Activated naive CD8-positive, alpha-beta T cell treated with anti-CD3 and anti-CD28 coated beads, Interleukin-2, amount 10 ng/mL, durations not matched to agents 7 days and 5 days (primary cell): ENCODE measurements at regions not wholly inside any gene's neighbourhood (a gene's known extent, or its start where the extent isn't known, plus 50 kb on each side); places are given as distances from the start of the nearest gene placed in this dataset.

ENCODE experiments used
- ATAC-seq: fragments of 150-1000 bp; cut with Tn5 transposase; one replicate; pipeline ENCODE4 v1.10.0; 2021; ENCODE audit warnings: low read depth, moderate library complexity
- POLR2A ChIA-PET: fragments of 350-600 bp; sonication (Branson Sonifier 250); formaldehyde crosslinking; loops from one replicate; lab custom pipeline; 2021; ENCODE audit warnings: antibody characterized with exemption; lab: Charles Lee
- DNase-seq: peaks from one replicate; pipeline ENCODE4 v3.0.0; 2021
- H3K27ac Mint-ChIP-seq: one replicate; pipeline ENCODE4 v1.8.0; 2022; ENCODE audit warnings: mild to moderate bottlenecking, mixed read lengths
- H3K27me3 Mint-ChIP-seq: one replicate; pipeline ENCODE4 v1.8.0; 2022; ENCODE audit warnings: mild to moderate bottlenecking, moderate library complexity, mixed read lengths
- H3K36me3 Mint-ChIP-seq: one replicate; pipeline ENCODE4 v1.8.0; 2021; ENCODE audit warnings: mild to moderate bottlenecking, mixed read lengths
- H3K4me1 Mint-ChIP-seq: one replicate; pipeline ENCODE4 v1.8.0; 2021; ENCODE audit warnings: mixed read lengths
- H3K4me3 Mint-ChIP-seq: one replicate; pipeline ENCODE4 v1.8.0; 2022; ENCODE audit warnings: mild to moderate bottlenecking, moderate library complexity, mixed read lengths
- H3K9me3 Mint-ChIP-seq: one replicate; pipeline ENCODE4 v1.8.0; 2021; ENCODE audit warnings: mixed read lengths

DNA sequence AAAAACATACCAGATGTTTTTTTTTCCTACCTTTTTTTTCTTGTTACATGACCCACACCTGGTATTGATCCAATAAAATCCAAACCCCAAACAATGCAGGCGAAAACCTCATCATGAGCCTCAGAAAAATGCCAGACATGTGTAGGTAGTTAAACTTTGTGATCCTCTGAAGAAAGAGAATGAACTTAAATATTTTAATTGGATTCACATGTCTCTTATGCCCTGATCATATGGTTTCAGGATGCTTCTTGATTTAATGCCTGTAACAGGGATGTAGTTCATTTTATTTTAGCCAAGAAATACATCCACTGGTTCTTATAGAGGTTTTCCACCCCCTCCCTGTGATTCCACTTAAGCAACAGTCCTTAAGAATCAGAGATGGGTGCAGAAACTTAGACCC is 451.6 kb downstream of the TYW1 start:
- no peaks in the 10 kb centered on the region for H3K9me3 Mint-ChIP-seq
- ATAC-seq (no peak), DNase-seq (no peak)
- no peaks in the 10 kb centered on the region for H3K36me3 Mint-ChIP-seq
- POLR2A ChIA-PET: no interaction called here
- H3K27me3 Mint-ChIP-seq: no peaks in the 10 kb centered on the region
- H3K4me3 Mint-ChIP-seq: no peak overlapping the region
- H3K27ac Mint-ChIP-seq: no peak overlapping the region
- no peaks in the 10 kb centered on the region for H3K4me1 Mint-ChIP-seq

DNA sequence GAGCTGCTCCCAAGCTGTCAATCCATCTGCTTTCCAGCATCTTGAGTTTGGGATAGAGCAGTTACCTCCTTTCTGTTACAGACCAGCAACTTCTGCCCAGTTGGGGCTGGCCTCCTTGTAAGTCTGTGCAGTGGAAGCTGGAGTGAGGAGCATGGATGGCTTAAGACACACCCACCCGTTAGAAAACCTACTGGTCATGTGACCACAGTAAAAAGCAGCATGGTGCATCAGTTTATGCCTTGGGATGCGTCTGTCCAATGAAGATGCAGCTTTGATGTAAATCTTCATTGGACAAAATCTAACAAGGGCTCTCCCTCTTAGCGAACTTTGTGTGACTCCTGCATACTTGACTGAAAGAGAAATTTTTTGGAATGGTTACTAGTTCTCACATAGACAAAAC is 453.5 kb downstream of the TYW1 start:
- Mint-ChIP-seq H3K9me3 (no peaks in the 10 kb centered on the region), H3K27ac (no peak overlapping the region), H3K4me3 (no peak overlapping the region), H3K4me1 (no peaks in the 10 kb centered on the region), H3K27me3 (peaks cover 3% of the 10 kb centered on the region), H3K36me3 (no peaks in the 10 kb centered on the region)
- POLR2A ChIA-PET: interaction anchor here (0.8 kb wide), 1 partner anchor 175 kb away, joined by 5 read pairs; no protein-coding TSS in a partner anchor
- ATAC-seq (no peak), DNase-seq (no peak)

DNA sequence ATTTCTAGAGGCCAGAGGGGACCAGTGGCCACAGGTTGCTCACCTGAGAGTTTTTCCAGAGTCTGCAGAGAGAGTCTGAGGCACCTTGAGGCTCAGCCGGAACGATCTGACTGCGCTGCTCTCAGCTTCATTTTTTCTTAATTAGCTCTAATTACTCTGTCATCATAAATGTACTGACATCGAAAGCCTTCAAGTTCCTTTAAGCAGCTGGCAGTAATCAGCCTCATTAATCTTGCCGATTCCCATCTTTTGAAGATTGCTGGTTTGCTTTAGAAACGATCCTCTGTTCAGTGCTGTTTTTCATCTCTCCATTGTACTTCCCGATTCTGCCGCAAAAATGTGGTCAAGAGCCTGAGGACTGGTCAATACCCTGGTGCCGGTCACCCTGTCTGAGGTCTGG is 454.7 kb downstream of the TYW1 start:
- Mint-ChIP-seq H3K9me3 (no peaks in the 10 kb centered on the region), H3K36me3 (no peaks in the 10 kb centered on the region), H3K27me3 (peaks cover 3% of the 10 kb centered on the region), H3K4me1 (no peaks in the 10 kb centered on the region), H3K4me3 (no peak overlapping the region), H3K27ac (no peak overlapping the region)
- POLR2A ChIA-PET: no interaction called here
- ATAC-seq (no peak), DNase-seq (no peak)

DNA sequence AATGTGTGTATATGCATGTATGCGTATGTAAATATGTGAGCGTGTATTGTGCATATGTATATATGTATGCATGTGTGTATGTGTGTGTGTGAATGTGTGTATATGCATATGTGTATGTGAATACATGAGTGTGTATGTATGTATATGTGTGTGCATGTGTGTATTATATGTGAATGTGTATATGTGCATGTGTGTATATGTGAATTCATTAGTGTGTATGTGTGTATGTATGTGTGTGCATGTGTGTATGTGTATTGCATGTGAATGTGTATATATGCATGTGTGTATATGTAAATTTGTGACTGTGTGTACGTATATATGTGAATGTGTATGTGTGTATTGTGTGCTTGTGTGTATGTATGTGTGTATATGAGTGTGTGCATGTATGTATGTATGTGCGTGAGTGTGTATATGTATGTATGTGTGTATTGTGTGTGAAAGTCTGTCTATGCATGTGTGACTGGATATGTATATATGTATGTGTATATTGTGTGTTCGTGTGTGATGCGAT is 455.9 kb downstream of the TYW1 start:
- POLR2A ChIA-PET: no interaction called here
- ATAC-seq (no peak), DNase-seq (no peak)
- no peaks in the 10 kb centered on the region for H3K4me1 Mint-ChIP-seq
- peaks cover 3% of the 10 kb centered on the region for H3K27me3 Mint-ChIP-seq
- no peak overlapping the region for H3K27ac Mint-ChIP-seq
- no peaks in the 10 kb centered on the region for H3K36me3 Mint-ChIP-seq
- H3K9me3 Mint-ChIP-seq: no peaks in the 10 kb centered on the region
- H3K4me3 Mint-ChIP-seq: no peak overlapping the region

DNA sequence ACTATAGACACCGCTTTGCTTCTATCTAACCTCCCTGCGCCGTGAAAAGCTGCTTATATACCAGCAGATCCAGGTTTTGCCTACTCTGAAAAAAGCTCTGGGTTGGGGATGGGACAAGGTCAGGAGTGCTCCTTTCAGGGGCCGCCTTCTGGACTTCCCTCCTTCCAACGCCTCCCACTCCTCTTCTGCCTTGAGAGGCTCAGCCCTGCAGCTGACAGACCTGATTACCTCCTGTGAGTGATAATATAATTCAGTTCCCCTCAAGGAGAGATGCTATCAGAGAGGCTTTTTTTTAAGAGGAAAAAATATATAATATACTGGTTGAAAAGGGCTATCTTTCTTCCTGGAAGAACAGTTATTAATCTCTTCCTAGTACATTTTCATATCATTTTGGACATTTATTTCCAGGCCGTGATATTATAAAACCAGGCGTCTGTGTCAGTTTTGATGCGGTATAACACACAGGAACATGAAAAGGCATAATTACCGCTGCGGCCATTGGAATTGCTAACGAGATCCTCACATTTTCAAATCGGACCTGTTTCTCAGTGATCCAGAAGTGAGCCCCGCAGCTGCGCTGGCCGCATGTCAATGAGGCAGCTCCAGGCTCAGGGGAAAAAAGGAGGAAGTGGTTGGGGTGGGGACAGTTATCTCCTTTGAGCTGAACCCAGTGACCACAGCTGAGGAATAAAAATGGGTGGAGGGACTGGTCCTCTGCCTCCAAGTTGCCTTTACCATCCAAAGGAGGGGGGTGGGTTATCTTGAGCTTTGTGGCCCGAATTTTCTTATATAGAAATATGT is 457.1 kb downstream of the TYW1 start:
- ATAC-seq (no peak), DNase-seq (no peak)
- Mint-ChIP-seq H3K27me3 (peaks cover 3% of the 10 kb centered on the region), H3K4me3 (no peak overlapping the region), H3K9me3 (no peaks in the 10 kb centered on the region), H3K27ac (no peak overlapping the region), H3K36me3 (no peaks in the 10 kb centered on the region), H3K4me1 (no peaks in the 10 kb centered on the region)
- POLR2A ChIA-PET: no interaction called here

DNA sequence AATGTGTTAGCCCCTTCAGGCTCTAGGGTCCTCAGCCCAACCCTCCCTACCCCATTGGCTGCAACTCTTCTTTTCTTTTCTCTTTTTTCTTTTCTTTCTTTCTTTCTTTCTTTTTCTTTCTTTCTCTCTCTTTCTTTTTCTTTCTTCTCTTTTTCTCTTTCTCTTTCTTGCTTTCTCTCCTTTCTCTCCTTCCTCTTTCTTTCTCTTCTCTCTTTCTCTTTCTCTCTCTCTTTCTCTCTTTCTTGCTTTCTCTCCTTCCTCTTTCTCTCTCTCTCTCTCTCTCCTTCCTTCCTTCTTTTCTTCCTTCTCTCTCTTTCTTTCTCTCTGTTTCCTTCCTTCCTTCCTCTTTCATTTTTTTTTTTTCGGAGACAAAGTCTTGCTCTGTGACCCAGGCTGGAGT is 458.9 kb downstream of the TYW1 start:
- no peak overlapping the region for H3K27ac Mint-ChIP-seq
- POLR2A ChIA-PET: no interaction called here
- peaks cover 3% of the 10 kb centered on the region for H3K27me3 Mint-ChIP-seq
- no peaks in the 10 kb centered on the region for H3K36me3 Mint-ChIP-seq
- H3K4me1 Mint-ChIP-seq: no peaks in the 10 kb centered on the region
- ATAC-seq (no peak), DNase-seq (no peak)
- H3K9me3 Mint-ChIP-seq: no peaks in the 10 kb centered on the region
- no peak overlapping the region for H3K4me3 Mint-ChIP-seq

DNA sequence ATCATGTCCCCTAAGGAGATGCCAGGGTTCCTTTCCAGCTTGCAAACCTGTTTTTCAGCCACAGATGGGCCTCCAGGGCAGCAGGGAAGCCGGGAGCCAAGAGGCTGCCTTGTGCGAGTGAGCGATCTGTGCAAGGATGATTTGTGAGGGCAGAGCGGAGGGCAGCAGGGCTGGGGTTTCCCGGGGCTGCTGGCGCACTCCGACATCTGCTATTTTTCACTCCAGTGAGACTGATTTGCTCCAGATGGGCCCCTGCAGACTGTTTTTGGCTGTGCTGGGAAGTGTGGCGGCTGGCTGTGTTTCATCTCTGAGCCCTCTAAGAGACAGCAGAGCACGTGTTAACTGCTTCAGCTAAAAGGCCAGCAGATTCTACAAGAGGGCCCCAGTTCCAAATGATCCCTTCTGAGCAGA is 466.2 kb downstream of the TYW1 start:
- Mint-ChIP-seq H3K27ac (no peak overlapping the region), H3K9me3 (no peaks in the 10 kb centered on the region), H3K4me1 (no peaks in the 10 kb centered on the region), H3K4me3 (no peak overlapping the region), H3K27me3 (no peaks in the 10 kb centered on the region), H3K36me3 (no peaks in the 10 kb centered on the region)
- ATAC-seq: no peak
- DNase-seq: no peak
- POLR2A ChIA-PET: no interaction called here

DNA sequence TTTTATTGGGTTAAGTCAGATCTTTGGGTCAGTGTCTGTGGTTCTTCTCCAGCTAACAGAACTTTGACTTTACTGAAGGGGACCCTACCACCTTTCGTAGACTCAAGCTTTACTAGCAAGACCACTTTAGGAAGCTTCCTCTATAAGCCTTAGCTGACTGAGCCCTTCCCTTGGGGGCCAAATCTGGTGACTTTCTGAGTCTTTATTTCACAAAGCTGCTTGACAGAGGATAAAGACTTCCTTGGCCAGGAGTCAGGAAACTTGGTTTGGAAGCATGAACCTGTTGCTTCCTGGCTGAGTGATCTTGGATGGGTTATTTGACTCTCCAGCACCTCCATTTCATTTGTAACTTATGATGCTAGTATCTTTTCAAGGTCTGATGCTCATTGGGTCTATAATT is 466.7 kb downstream of the TYW1 start:
- ATAC-seq: no peak
- Mint-ChIP-seq H3K36me3 (no peaks in the 10 kb centered on the region), H3K27ac (no peak overlapping the region), H3K4me3 (no peak overlapping the region), H3K4me1 (no peaks in the 10 kb centered on the region), H3K9me3 (peaks cover 1% of the 10 kb centered on the region), H3K27me3 (no peaks in the 10 kb centered on the region)
- no peak for DNase-seq
- POLR2A ChIA-PET: no interaction called here

DNA sequence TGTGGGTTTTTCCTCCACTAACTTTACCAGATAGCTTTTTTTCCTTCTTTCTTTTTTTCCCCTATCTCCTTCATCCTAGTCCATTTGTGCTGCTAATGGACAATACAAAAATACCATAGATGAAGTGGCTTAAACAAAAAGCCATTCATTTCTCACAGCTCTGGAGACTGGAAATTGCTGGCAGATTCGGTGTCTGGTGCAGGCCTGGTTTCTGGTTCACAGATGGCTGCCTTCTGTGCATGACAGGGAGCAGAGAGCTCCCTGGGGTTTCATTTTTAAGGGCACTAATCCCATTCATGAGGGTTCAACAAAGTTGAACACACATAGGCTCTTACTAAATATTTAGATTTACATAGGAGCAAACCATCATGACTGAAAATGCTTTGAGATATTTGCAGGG is 467.4 kb downstream of the TYW1 start:
- Mint-ChIP-seq H3K4me3 (no peak overlapping the region), H3K27me3 (no peaks in the 10 kb centered on the region), H3K4me1 (no peaks in the 10 kb centered on the region), H3K36me3 (no peaks in the 10 kb centered on the region), H3K27ac (no peak overlapping the region), H3K9me3 (peaks cover 6% of the 10 kb centered on the region)
- DNase-seq (no peak), ATAC-seq (no peak)
- POLR2A ChIA-PET: no interaction called here

DNA sequence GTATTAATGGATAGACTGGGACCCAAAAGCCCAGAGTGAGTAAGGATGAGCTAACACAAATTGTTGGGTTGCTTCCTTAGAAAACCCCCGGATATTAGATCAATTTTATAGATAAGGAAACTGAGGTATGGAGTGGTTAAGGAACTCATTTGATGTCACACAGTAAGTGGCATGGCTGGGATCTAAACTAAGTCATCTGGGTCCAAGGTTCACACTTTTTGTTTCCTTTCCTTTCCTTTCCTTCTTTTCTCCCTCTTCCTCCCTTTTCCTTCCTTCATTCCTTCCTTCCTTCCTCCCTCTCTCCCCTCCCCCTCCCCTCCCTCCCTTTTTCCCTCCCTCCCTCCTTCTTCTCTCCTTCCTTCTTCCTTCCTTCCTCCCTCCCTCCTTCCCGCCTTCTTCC is 469.5 kb downstream of the TYW1 start:
- Mint-ChIP-seq H3K9me3 (peaks cover 8% of the 10 kb centered on the region), H3K4me3 (no peak overlapping the region), H3K27me3 (no peaks in the 10 kb centered on the region), H3K36me3 (no peaks in the 10 kb centered on the region), H3K4me1 (no peaks in the 10 kb centered on the region), H3K27ac (no peak overlapping the region)
- DNase-seq (no peak), ATAC-seq (no peak)
- POLR2A ChIA-PET: no interaction called here

DNA sequence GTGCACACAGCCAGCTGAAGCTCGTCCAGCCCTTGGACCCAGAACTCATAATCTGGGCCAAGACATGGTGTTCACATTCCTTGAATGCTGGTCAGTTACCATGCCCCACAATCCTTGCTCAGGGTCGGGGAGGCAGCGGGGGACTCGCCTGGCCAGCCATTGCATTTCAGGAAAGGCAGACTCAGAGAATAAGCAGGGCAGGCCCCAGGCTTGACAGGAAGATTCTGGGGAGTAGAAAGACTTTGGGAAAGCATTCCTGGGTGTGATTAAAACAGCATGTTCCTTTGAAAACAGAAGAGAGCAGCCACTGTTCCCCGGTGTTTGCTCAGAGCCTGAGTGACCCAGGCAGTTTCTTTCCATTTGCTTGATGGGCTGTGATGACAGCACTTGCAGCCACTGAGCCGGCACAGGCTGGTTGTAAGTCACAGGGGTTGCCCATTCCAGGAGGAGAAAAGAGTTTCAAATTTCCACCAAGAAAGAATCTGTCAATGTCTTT is 473.7 kb downstream of the TYW1 start:
- POLR2A ChIA-PET: no interaction called here
- Mint-ChIP-seq H3K9me3 (peaks cover 15% of the 10 kb centered on the region), H3K27me3 (no peaks in the 10 kb centered on the region), H3K27ac (no peak overlapping the region), H3K4me1 (no peaks in the 10 kb centered on the region), H3K36me3 (no peaks in the 10 kb centered on the region), H3K4me3 (no peak overlapping the region)
- no peak for ATAC-seq
- DNase-seq: no peak

DNA sequence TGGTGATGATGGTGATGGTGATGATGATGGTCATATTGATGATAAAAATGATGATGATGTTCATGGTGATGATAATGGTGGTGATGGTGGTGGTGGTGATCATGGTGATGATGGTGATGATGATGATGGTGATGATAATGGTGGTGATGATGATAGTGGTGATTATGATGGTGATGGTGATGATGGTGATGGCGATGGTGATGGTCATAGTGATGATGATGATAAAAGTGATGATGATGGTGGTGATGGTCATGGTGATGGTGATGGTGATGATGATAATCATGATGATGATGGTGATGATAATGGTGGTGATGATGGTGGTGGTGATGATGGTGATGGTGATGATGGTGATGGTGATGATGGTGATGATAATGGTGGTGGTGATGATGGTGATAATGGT is 478.7 kb downstream of the TYW1 start:
- Mint-ChIP-seq H3K4me1 (no peaks in the 10 kb centered on the region), H3K4me3 (no peak overlapping the region), H3K9me3 (peaks cover 7% of the 10 kb centered on the region), H3K27me3 (no peaks in the 10 kb centered on the region), H3K36me3 (no peaks in the 10 kb centered on the region), H3K27ac (no peak overlapping the region)
- POLR2A ChIA-PET: no interaction called here
- DNase-seq (no peak), ATAC-seq (no peak)

DNA sequence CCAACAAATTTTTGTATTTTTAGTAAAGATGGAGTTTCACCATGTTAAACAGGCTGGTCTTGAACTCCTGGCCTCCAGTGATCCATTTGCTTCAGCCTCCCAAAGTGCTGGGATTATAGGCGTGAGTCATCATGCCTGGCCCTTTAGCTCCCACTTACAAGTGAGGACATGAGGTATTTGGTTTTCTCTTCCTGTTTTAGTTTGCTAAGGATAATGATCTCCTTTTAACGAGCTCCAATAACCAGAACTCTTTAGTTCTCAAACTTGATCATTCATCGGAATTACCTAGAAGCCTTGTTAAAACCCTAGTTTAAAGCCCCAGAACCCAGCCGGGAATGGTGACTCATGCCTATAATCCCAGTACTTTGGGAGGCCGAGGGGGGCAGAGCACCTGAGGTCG is 481.4 kb downstream of the TYW1 start:
- POLR2A ChIA-PET: no interaction called here
- Mint-ChIP-seq H3K27ac (no peak overlapping the region), H3K27me3 (no peaks in the 10 kb centered on the region), H3K4me3 (no peak overlapping the region), H3K36me3 (no peaks in the 10 kb centered on the region), H3K4me1 (no peaks in the 10 kb centered on the region), H3K9me3 (peaks cover 7% of the 10 kb centered on the region)
- DNase-seq (no peak), ATAC-seq (no peak)

DNA sequence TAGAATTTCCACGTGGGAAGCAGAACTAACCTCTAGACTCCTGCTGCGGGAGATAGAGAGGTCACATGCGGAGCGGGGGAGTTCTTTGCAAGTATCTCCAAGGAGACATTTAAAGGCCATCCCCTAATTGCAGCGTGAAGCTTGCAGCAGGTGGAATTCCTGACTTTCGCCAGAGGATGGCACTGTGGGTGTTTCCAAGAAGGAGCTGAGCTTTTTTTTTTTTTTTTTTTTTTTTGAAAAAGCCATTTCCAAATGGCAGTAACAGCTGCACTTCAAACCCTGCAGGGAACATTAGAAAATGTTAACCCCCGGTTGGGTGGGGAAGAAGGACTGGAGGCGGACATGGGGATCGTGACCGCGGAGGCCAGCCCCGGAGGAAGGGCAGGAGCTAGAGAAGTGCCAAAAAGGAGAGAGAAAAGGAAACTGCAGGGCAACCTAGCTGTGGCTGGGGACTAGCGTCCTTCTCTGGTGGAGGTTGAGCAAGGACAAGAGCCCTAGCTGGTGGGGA is 487.7 kb downstream of the TYW1 start:
- H3K27ac Mint-ChIP-seq: no peak overlapping the region
- H3K9me3 Mint-ChIP-seq: no peaks in the 10 kb centered on the region
- ATAC-seq (no peak), DNase-seq (no peak)
- POLR2A ChIA-PET: interaction anchor here (0.6 kb wide), 2 partner anchors 10 to 46 kb away, joined by 3 read pairs; no protein-coding TSS in a partner anchor
- peaks cover 2% of the 10 kb centered on the region for H3K27me3 Mint-ChIP-seq
- no peaks in the 10 kb centered on the region for H3K4me1 Mint-ChIP-seq
- H3K4me3 Mint-ChIP-seq: no peak overlapping the region
- no peaks in the 10 kb centered on the region for H3K36me3 Mint-ChIP-seq
